Activated naive CD8-positive, alpha-beta T cell treated with anti-CD3 and anti-CD28 coated beads, Interleukin-2, amount 10 ng/mL, durations not matched to agents 7 days and 5 days (primary cell): ENCODE measurements at regions not wholly inside any gene's neighbourhood (a gene's known extent, or its start where the extent isn't known, plus 50 kb on each side); places are given as distances from the start of the nearest gene placed in this dataset.
"Not testable (repeated sequence)": the region's sequence is repeated elsewhere in the genome, so short reads cannot be mapped to it uniquely, and the experiment has no call there.

Experiments used
- ATAC-seq: fragments of 150-1000 bp; cut with Tn5 transposase; one replicate; pipeline ENCODE4 v1.10.0; 2021; ENCODE audit warnings: low read depth, moderate library complexity
- POLR2A ChIA-PET: fragments of 350-600 bp; sonication (Branson Sonifier 250); formaldehyde crosslinking; loops from one replicate; lab custom pipeline; 2021; ENCODE audit warnings: antibody characterized with exemption; lab: Charles Lee
- DNase-seq: peaks from one replicate; pipeline ENCODE4 v3.0.0; 2021
- H3K27ac Mint-ChIP-seq: one replicate; pipeline ENCODE4 v1.8.0; 2022; ENCODE audit warnings: mild to moderate bottlenecking, mixed read lengths
- H3K27me3 Mint-ChIP-seq: one replicate; pipeline ENCODE4 v1.8.0; 2022; ENCODE audit warnings: mild to moderate bottlenecking, moderate library complexity, mixed read lengths
- H3K36me3 Mint-ChIP-seq: one replicate; pipeline ENCODE4 v1.8.0; 2021; ENCODE audit warnings: mild to moderate bottlenecking, mixed read lengths
- H3K4me1 Mint-ChIP-seq: one replicate; pipeline ENCODE4 v1.8.0; 2021; ENCODE audit warnings: mixed read lengths
- H3K4me3 Mint-ChIP-seq: one replicate; pipeline ENCODE4 v1.8.0; 2022; ENCODE audit warnings: mild to moderate bottlenecking, moderate library complexity, mixed read lengths
- H3K9me3 Mint-ChIP-seq: one replicate; pipeline ENCODE4 v1.8.0; 2021; ENCODE audit warnings: mixed read lengths

DNA sequence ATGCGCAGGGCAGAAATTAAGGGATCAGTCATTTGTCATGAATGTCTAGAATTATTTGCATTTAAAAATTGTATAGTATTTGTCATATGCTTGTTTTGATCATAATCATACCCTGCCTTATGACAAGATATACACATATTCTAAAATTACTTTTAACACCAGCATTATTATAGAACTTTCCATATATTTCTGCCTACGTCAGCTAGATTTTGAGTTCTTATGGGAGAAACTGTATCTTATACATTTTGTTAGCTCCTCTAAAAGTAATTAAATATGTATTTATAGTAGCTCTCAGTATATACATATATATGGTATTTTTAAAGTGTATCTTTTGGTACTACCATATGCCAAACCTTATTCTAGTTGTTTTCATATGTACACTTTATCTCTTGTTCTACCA, 441.9 kb downstream of the CPS1 start:
- no peaks in the 10 kb centered on the region for H3K27me3 Mint-ChIP-seq
- H3K4me1 Mint-ChIP-seq: no peaks in the 10 kb centered on the region
- peaks cover 3% of the 10 kb centered on the region for H3K9me3 Mint-ChIP-seq
- DNase-seq: no peak
- ATAC-seq: no peak
- POLR2A ChIA-PET: no interaction called here
- H3K4me3 Mint-ChIP-seq: no peak overlapping the region
- H3K27ac Mint-ChIP-seq: no peak overlapping the region
- H3K36me3 Mint-ChIP-seq: no peaks in the 10 kb centered on the region

DNA sequence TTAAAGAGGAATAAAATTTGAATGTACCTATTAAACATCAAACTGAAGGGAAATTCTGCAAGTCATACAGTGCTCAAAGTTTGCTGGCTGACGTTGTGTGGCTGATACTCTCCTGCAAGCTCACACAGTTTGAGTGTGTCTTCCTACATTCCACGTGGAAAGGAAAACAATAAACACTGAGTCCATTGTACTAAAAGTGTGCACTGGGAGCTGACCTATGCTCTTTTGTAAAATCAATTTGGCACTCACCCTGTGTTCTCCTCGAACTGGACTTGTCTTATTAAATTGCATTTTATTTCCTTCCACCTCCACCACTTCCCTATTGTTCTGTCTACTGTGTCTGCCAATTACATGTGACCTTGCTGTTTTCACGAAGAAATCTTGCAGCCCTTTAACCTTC, 458.0 kb downstream of the CPS1 start:
- no peaks in the 10 kb centered on the region for H3K27me3 Mint-ChIP-seq
- no peaks in the 10 kb centered on the region for H3K4me1 Mint-ChIP-seq
- H3K27ac Mint-ChIP-seq: no peak overlapping the region
- H3K4me3 Mint-ChIP-seq: no peak overlapping the region
- POLR2A ChIA-PET: no interaction called here
- no peaks in the 10 kb centered on the region for H3K36me3 Mint-ChIP-seq
- peaks cover 2% of the 10 kb centered on the region for H3K9me3 Mint-ChIP-seq
- no peak for DNase-seq
- ATAC-seq: no peak

DNA sequence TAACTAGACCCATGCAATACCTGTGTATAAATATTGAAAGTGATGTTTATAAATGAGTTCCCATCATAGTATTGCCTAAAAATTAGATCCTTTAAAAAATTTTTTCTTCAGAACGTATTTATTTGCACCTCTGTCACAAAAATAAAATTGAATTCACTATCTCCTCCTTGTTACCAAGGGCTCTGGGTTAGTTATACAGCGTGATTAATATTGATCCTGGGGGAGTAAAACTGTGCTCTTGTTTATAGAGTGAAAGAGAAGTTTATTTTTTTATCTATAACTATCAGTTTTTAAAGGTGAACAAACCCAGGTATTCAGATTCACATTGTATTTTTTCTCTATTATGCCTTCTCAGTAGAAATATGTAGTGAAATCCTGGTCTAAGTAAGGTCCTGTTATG, 458.5 kb downstream of the CPS1 start:
- no peak overlapping the region for H3K4me3 Mint-ChIP-seq
- H3K4me1 Mint-ChIP-seq: no peaks in the 10 kb centered on the region
- no peaks in the 10 kb centered on the region for H3K27me3 Mint-ChIP-seq
- peaks cover 2% of the 10 kb centered on the region for H3K9me3 Mint-ChIP-seq
- no peak for ATAC-seq
- H3K36me3 Mint-ChIP-seq: no peaks in the 10 kb centered on the region
- no peak for DNase-seq
- H3K27ac Mint-ChIP-seq: no peak overlapping the region
- POLR2A ChIA-PET: no interaction called here

DNA sequence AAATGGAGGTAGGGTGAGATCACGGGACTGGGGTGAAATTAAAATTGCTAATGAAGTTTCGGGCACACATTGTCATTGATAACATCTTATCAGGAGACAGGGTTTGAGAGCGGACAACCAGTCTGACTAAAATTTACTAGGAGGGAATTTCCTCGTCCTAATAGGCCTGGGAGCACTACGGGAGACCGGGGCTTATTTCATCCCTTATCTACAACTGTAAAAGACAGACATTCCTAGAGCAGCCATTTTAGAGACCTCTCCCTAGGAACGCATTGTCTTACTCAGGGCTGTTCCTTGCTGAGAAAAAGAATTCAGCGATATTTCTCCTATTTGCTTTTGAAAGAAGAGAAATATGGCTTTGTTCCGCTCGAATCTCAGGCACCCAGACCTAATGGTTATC, 468.7 kb downstream of the CPS1 start:
- H3K9me3 Mint-ChIP-seq: peaks cover 18% of the 10 kb centered on the region

DNA sequence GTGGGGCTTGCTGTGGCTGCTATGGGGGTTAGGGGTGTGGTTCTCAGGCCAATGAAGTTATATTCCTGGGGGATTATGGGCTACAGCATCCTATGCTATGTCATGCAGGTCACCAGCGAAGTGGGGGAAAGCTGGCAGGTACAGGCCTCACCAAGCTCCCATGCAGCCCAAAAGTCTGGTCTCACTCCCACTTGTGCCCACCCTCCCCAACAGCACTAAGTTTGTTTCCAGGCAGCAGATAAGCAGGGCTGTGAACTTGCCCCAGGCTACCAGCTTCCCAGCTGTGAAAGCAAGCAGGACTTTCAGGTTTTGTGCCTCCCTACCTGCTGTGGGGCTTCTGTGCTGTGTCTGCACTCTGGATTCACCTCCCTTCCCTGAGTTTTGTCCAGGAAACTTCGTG, 469.7 kb downstream of the CPS1 start:
- no peaks in the 10 kb centered on the region for H3K4me1 Mint-ChIP-seq
- no peak overlapping the region for H3K4me3 Mint-ChIP-seq
- H3K36me3 Mint-ChIP-seq: no peaks in the 10 kb centered on the region
- POLR2A ChIA-PET: no interaction called here
- peaks cover 17% of the 10 kb centered on the region for H3K9me3 Mint-ChIP-seq
- no peak overlapping the region for H3K27ac Mint-ChIP-seq
- DNase-seq (no peak), ATAC-seq (no peak)
- H3K27me3 Mint-ChIP-seq: no peaks in the 10 kb centered on the region

More for the DNA sequence above, 468.7 kb downstream of the CPS1 start:
- ATAC-seq, H3K27ac Mint-ChIP-seq, H3K4me3 Mint-ChIP-seq, H3K27me3 Mint-ChIP-seq, POLR2A ChIA-PET, H3K36me3 Mint-ChIP-seq, DNase-seq, H3K4me1 Mint-ChIP-seq: not testable (repeated sequence)

DNA sequence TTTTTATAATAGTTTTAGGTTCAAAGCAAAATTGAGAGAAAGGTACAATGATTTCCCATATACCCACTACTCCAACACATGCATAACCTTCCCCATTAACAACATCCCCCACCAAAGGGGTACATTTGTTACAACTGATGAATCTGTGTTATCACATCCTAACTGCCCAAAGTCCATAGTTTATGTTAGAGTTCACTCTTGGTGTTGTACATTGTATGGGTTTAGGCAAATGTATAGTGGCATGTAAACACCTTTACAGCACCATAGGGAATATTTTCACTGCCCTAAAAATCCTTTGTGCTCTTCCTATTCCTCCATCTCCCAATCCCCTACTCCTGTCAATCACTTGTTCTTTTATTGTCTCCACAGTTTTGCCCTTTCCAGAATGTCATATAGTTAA, 471.6 kb downstream of the CPS1 start:
- Mint-ChIP-seq H3K27me3 (no peaks in the 10 kb centered on the region), H3K9me3 (peaks cover 13% of the 10 kb centered on the region)

DNA sequence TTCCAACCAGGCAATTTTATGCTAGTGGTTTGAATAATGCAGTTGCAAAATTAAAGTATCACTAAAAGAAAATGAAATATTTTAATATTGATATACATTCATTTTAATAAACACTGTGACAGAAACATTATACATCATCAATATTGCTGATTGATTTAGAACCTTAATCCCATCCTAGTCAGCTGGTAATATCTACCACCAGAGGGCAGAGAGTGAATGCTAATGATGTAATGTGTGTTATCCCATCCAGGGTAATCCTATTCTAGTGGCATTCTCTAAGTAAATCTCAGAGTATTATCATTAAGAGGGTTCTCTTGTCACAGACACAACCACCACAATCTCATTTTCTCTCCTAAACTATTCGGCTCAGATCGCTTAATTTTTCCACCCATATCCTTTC, 477.4 kb downstream of the CPS1 start:
- no peaks in the 10 kb centered on the region for H3K9me3 Mint-ChIP-seq
- no peak overlapping the region for H3K4me3 Mint-ChIP-seq
- H3K27ac Mint-ChIP-seq: no peak overlapping the region
- no peak for DNase-seq
- POLR2A ChIA-PET: no interaction called here
- ATAC-seq: no peak
- H3K4me1 Mint-ChIP-seq: peaks cover 2% of the 10 kb centered on the region
- no peaks in the 10 kb centered on the region for H3K36me3 Mint-ChIP-seq
- H3K27me3 Mint-ChIP-seq: no peaks in the 10 kb centered on the region

More for the DNA sequence above, 471.6 kb downstream of the CPS1 start:
- Mint-ChIP-seq H3K36me3 (no peaks in the 10 kb centered on the region), H3K27ac (no peak overlapping the region), H3K4me1 (no peaks in the 10 kb centered on the region), H3K4me3 (no peak overlapping the region)
- DNase-seq (no peak), ATAC-seq (no peak)
- POLR2A ChIA-PET: no interaction called here

DNA sequence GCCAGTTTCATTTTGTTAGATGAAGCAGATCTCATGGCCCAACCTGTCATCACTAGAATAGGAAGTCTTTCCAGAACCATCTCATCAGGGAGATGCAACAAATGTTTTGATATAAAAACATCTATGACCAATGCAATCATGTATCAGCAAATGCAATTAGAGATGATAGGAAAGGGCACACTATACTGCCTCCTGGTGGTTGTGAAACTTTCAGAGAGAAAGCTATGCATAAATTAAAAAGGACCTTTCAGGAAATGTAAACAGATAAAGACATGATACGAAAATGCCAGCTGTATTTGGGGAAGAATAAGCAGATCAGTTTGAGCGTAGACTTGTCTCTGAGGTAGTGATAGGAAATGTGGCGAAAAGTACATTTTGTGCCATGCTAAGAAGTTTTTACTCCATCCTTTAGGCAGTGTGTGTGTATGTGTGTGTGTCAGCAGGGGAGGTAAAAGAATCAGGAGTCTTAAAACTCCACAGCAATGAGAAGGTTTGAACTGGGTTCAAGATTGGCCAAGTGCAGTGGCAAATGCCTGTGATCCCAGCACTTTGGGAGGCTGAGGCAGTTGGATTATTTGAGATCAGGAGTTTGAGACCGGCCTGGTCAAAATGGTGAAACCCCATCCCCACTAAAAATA, 479.3 kb downstream of the CPS1 start:
- POLR2A ChIA-PET: no interaction called here
- Mint-ChIP-seq H3K27me3 (no peaks in the 10 kb centered on the region), H3K9me3 (no peaks in the 10 kb centered on the region), H3K4me1 (peaks cover 2% of the 10 kb centered on the region), H3K4me3 (no peak overlapping the region), H3K27ac (no peak overlapping the region), H3K36me3 (no peaks in the 10 kb centered on the region)
- DNase-seq: no peak
- ATAC-seq: no peak

DNA sequence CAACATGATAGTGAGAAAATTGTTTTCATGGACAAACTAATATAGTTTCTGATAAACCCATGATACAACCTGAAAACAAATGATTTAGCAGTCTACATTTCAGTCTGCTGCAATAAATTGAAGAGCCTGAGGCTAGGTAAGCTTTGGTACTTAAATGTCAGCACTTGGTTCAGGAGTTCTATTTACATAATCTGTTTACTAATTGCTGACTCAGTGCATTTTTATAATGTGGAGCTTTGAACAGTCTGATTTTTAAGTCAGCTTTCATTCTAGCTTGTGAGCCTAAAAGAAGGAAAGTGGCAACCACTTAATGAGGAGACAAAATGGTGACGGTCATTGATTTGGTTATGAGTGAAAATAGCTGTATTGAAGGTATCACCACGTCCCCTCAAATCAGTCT, 488.6 kb downstream of the CPS1 start:
- Mint-ChIP-seq H3K4me1 (no peaks in the 10 kb centered on the region), H3K4me3 (no peak overlapping the region), H3K27me3 (no peaks in the 10 kb centered on the region), H3K36me3 (no peaks in the 10 kb centered on the region), H3K27ac (no peak overlapping the region), H3K9me3 (no peaks in the 10 kb centered on the region)
- ATAC-seq (no peak), DNase-seq (no peak)
- POLR2A ChIA-PET: no interaction called here

DNA sequence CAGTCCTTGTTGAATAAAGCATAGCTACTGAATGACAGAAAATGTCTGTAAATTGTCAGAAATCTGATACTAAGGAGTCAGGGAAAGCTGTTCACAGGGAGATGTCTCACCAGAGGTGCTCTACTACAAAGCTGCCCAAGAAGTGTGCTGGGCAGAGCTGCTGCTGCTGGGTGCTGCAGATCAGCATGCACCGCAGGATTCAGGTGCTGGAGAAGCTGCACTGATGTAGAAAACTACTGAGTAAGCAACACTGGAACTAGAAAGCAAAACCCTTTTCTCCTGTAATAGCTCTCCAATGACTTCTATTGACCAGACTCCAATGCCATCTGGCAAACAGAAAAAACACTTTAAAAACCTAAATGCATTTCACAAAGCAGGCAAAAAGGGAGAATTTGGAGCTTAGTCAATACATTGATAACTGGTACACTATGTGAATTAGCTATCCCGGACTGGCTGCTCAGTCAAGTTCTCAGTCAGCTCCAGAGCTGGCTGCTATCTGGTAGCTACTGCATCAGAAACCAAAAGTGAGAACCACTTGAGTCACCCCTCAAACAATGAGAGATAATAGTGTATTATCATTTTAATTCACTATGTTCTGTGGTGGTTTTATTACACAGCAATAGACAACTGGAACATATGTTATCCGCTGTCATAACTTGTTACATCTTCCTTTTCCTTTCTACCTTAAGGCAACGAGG, 493.1 kb downstream of the CPS1 start:
- no peaks in the 10 kb centered on the region for H3K36me3 Mint-ChIP-seq

DNA sequence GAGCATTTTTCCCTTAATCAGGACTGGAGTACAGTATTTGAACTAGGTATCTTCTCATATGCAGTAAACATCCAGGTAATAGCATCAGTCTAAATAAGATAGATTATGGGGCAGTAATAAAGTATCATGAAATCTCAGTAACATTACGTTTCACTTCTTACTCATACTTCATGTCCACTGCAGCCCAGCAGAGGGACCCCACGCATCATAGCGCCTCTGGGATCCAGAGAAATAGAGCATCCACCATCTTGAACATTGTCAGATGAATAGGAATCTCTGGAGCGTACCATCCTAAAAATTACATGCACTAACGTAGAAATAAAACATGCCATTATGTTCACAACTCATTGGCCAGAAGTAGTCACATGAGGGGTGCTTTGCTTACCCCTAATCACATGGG, 499.0 kb downstream of the CPS1 start:
- POLR2A ChIA-PET: no interaction called here
- Mint-ChIP-seq H3K9me3 (no peaks in the 10 kb centered on the region), H3K27me3 (no peaks in the 10 kb centered on the region), H3K27ac (no peak overlapping the region), H3K4me1 (no peaks in the 10 kb centered on the region), H3K4me3 (no peak overlapping the region), H3K36me3 (no peaks in the 10 kb centered on the region)
- no peak for DNase-seq
- ATAC-seq: no peak

More for the DNA sequence above, 493.1 kb downstream of the CPS1 start:
- H3K4me3 Mint-ChIP-seq: no peak overlapping the region
- no peak for DNase-seq
- no peaks in the 10 kb centered on the region for H3K4me1 Mint-ChIP-seq
- H3K27me3 Mint-ChIP-seq: no peaks in the 10 kb centered on the region
- POLR2A ChIA-PET: no interaction called here
- no peak for ATAC-seq
- H3K27ac Mint-ChIP-seq: no peak overlapping the region
- H3K9me3 Mint-ChIP-seq: no peaks in the 10 kb centered on the region

DNA sequence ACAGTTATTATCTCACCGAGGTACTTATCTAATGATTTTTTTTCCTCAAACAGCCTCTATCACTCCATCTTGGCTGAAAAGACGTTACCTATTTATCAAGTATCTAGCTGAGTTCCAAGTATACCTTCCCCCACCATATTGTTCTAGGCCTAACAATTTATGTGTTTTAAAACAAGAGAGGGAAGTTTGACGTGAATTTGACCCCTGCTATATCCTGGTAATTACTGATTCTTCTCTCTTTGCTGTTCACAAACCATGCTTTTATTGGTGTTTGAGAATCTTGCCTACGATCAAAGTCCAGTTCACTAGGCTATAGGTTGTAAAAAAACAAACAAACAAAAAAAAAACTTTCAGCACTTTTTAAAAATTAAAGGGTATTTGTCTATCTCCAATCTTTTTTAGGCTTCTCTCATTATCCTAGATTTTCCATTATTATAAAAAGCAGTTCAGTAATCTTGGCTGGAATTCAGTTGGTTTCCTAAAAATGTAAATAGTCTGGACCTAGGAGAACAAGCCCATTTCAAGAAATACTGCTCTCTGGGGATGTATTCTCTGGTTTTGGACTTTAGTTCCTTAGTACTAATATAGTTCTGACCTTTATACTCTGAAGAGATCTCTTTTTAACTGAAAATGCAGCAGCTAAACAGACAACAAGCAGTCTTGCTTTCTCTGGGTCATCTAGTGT, 505.4 kb downstream of the CPS1 start:
- Mint-ChIP-seq H3K27me3 (no peaks in the 10 kb centered on the region), H3K27ac (no peak overlapping the region), H3K4me3 (no peak overlapping the region), H3K36me3 (no peaks in the 10 kb centered on the region), H3K9me3 (no peaks in the 10 kb centered on the region), H3K4me1 (no peaks in the 10 kb centered on the region)
- no peak for DNase-seq
- ATAC-seq: no peak
- POLR2A ChIA-PET: no interaction called here

DNA sequence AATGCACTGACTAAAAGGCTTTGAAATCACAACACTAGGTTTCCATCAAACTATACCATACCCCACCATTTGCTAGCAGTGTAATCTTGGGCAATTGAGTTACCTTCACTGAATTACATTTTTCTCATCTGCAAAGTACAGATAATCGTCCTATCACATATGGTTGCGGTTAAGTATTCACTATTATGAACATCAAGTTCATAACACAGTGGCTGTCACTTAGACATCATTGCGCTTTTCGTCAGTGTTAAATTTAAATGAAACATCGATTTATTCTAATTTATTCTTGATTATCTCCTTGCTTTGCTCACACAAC, 505.9 kb downstream of the CPS1 start:
- POLR2A ChIA-PET: no interaction called here
- no peaks in the 10 kb centered on the region for H3K36me3 Mint-ChIP-seq
- no peaks in the 10 kb centered on the region for H3K4me1 Mint-ChIP-seq
- H3K27ac Mint-ChIP-seq: no peak overlapping the region
- no peaks in the 10 kb centered on the region for H3K27me3 Mint-ChIP-seq
- no peak for DNase-seq
- no peak overlapping the region for H3K4me3 Mint-ChIP-seq
- no peaks in the 10 kb centered on the region for H3K9me3 Mint-ChIP-seq
- no peak for ATAC-seq

DNA sequence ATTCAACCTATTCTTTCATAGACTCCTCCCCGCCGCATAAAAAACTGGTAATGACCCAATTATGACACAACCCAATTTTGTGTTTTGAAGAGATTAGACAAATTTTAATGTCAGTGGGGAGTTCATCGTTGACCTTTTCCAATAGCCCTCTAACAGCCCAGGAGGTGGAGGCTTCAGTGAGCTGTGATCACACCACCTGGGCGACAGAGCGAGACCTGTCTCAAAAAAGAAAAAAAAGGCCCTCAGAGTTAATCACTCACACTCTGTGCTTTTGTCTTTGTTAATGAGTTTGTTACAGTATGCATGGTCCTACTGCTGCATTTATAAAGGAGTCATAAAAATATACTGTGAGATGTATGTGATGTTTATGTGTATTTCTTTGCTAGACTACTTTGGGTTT, 510.6 kb downstream of the CPS1 start:
- no peaks in the 10 kb centered on the region for H3K9me3 Mint-ChIP-seq
- H3K36me3 Mint-ChIP-seq: no peaks in the 10 kb centered on the region
- no peak overlapping the region for H3K27ac Mint-ChIP-seq
- H3K4me1 Mint-ChIP-seq: no peaks in the 10 kb centered on the region
- POLR2A ChIA-PET: no interaction called here
- ATAC-seq (no peak), DNase-seq (no peak)
- no peaks in the 10 kb centered on the region for H3K27me3 Mint-ChIP-seq
- H3K4me3 Mint-ChIP-seq: no peak overlapping the region
